Astrocyte (in vitro differentiated cells and primary cell): ENCODE measurements at regions not wholly inside any gene's neighbourhood (a gene's known extent, or its start where the extent isn't known, plus 50 kb on each side); places are given as distances from the start of the nearest gene placed in this dataset.

Source experiments
- DNase-seq: peaks from one replicate; pipeline ENCODE4 v3.0.0-alpha.2; 2010; ENCODE audit warnings: low read depth
- FAIRE-seq: peaks from 2 replicates; lab custom pipeline; 2011; peaks lifted over from hg19 to GRCh38; lab: Jason Lieb, UNC
- H2AFZ ChIP-seq: 2 replicates; pipeline ENCODE4 v1.6.0; 2012; ENCODE audit warnings: low read depth, low read length, inconsistent platforms
- H3K27ac ChIP-seq: 2 replicates; pipeline ENCODE4 v1.5.1; 2011; ENCODE audit warnings: low read depth, low read length, inconsistent platforms
- H3K27me3 ChIP-seq: 2 replicates; pipeline ENCODE4 v1.6.0; 2011; ENCODE audit warnings: low read length, inconsistent platforms; ENCODE audit not compliant: insufficient read depth
- H3K36me3 ChIP-seq: 2 replicates; pipeline ENCODE4 v1.5.1; 2011; ENCODE audit warnings: low read length, inconsistent platforms; ENCODE audit not compliant: insufficient read depth
- H3K4me1 ChIP-seq: 2 replicates; pipeline ENCODE4 v1.5.1; 2011; ENCODE audit warnings: low read length, inconsistent platforms; ENCODE audit not compliant: insufficient read depth
- H3K4me2 ChIP-seq: 2 replicates; pipeline ENCODE4 v1.6.0; 2012; ENCODE audit warnings: low read length, inconsistent platforms
- H3K4me3 ChIP-seq: 2 replicates; pipeline ENCODE4 v1.5.1; 2011; ENCODE audit warnings: low read depth, mild to moderate bottlenecking, low read length, inconsistent platforms; ENCODE audit not compliant: insufficient read depth
- H3K79me2 ChIP-seq: 2 replicates; pipeline ENCODE4 v1.6.0; 2012; ENCODE audit warnings: mild to moderate bottlenecking, low read length, inconsistent platforms; ENCODE audit not compliant: insufficient read depth
- H3K9ac ChIP-seq: 2 replicates; pipeline ENCODE4 v1.6.0; 2012; ENCODE audit warnings: mild to moderate bottlenecking, low read length, inconsistent platforms
- H3K9me3 ChIP-seq: 2 replicates; pipeline ENCODE4 v1.5.1; 2012; ENCODE audit warnings: low read depth, mild to moderate bottlenecking, low read length, inconsistent platforms; ENCODE audit not compliant: insufficient read depth
- H4K20me1 ChIP-seq: 2 replicates; pipeline ENCODE4 v1.6.0; 2012; ENCODE audit warnings: low read length, inconsistent platforms; ENCODE audit not compliant: insufficient read depth
- H3K27ac Mint-ChIP-seq: one replicate; pipeline ENCODE4 v1.8.0; 2021; ENCODE audit warnings: mild to moderate bottlenecking, mixed read lengths; ENCODE audit not compliant: unreplicated experiment
- H3K27me3 Mint-ChIP-seq: one replicate; pipeline ENCODE4 v1.8.0; 2021; ENCODE audit warnings: low read depth, mixed read lengths; ENCODE audit not compliant: unreplicated experiment
- H3K36me3 Mint-ChIP-seq: one replicate; pipeline ENCODE4 v1.8.0; 2021; ENCODE audit warnings: low read depth, mixed read lengths; ENCODE audit not compliant: unreplicated experiment
- H3K4me1 Mint-ChIP-seq: one replicate; pipeline ENCODE4 v1.8.0; 2021; ENCODE audit warnings: low read depth, mixed read lengths; ENCODE audit not compliant: unreplicated experiment
- H3K4me3 Mint-ChIP-seq: one replicate; pipeline ENCODE4 v1.8.0; 2021; ENCODE audit warnings: mild to moderate bottlenecking, moderate library complexity, mixed read lengths; ENCODE audit not compliant: unreplicated experiment
- H3K9me3 Mint-ChIP-seq: one replicate; pipeline ENCODE4 v1.8.0; 2021; ENCODE audit warnings: mild to moderate bottlenecking, mixed read lengths; ENCODE audit not compliant: unreplicated experiment
- EZH2 ChIP-seq: IDR thresholded peaks from 2 replicates; pipeline ENCODE4 v1.6.1; 2012; ENCODE audit warnings: mild to moderate bottlenecking, low read length, inconsistent platforms; ENCODE audit not compliant: insufficient read depth
- TF ChIP-seq, protein P1 (sequence below): IDR thresholded peaks from 2 replicates; pipeline ENCODE4 v1.5.1; 2011; ENCODE audit warnings: low read depth, mild to moderate bottlenecking, inconsistent platforms, low read length, moderate library complexity; ENCODE audit not compliant: insufficient read depth

DNA sequence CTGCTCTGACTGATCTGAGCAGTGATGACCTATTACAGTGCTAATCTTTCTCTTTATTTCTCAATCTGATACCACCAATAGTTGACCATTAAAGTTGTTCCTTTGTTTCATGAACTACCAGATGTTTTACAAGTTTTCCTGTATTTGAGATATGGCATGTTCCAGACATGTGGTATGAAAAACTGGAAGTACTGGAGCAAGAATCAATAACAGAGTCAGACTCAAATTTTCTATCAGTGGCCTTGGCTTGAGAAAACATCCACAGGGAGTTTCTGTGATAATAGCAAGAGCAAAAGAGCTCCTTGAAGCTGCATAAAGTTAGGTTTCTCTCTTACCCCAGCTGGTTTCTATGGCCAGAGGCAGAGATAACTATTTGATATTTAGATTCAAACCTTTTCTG lies 469.0 kb upstream of the STEAP1 start:
- Histone ChIP-seq H3K9me3 (no peaks in the 10 kb centered on the region), H3K4me2 (no peak overlapping the region), H3K27me3 (no peaks in the 10 kb centered on the region), H3K79me2 (no peaks in the 10 kb centered on the region), H3K9ac (no peak overlapping the region), H3K4me3 (no peak overlapping the region), H2AFZ (no peak overlapping the region), H3K4me1 (no peaks in the 10 kb centered on the region), H3K36me3 (no peaks in the 10 kb centered on the region), H4K20me1 (no peaks in the 10 kb centered on the region), H3K27ac (no peak overlapping the region)
- DNase-seq (no peak), FAIRE-seq (no peak)
- TF ChIP-seq EZH2, result no peak
- TF ChIP-seq, protein P1, sequence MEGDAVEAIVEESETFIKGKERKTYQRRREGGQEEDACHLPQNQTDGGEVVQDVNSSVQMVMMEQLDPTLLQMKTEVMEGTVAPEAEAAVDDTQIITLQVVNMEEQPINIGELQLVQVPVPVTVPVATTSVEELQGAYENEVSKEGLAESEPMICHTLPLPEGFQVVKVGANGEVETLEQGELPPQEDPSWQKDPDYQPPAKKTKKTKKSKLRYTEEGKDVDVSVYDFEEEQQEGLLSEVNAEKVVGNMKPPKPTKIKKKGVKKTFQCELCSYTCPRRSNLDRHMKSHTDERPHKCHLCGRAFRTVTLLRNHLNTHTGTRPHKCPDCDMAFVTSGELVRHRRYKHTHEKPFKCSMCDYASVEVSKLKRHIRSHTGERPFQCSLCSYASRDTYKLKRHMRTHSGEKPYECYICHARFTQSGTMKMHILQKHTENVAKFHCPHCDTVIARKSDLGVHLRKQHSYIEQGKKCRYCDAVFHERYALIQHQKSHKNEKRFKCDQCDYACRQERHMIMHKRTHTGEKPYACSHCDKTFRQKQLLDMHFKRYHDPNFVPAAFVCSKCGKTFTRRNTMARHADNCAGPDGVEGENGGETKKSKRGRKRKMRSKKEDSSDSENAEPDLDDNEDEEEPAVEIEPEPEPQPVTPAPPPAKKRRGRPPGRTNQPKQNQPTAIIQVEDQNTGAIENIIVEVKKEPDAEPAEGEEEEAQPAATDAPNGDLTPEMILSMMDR, result no peak
- H3K27me3 Mint-ChIP-seq, result no peaks in the 10 kb centered on the region
- no peaks in the 10 kb centered on the region for H3K36me3 Mint-ChIP-seq
- H3K4me3 Mint-ChIP-seq, result no peak overlapping the region
- peaks cover 2% of the 10 kb centered on the region for H3K4me1 Mint-ChIP-seq
- no peaks in the 10 kb centered on the region for H3K9me3 Mint-ChIP-seq
- no peak overlapping the region for H3K27ac Mint-ChIP-seq

DNA sequence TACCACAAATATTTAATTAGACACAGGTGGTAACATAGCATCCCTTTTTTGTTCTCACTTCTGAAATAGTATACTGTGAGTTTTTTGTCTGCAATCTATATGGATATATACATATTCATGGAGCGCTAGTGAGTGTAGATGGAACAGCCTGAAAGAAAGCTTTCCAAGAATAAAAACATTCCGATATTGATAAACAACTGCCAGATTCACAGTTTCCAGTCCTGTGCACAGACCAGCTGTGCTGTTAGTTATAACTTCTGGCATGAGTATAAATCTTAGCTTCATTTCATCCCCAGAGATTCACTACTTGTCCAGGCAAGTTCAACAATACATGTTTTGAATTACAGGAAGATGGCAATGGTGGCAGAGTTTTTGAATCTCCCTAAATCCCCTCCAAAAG lies 467.1 kb upstream of the STEAP1 start:
- FAIRE-seq (no peak), DNase-seq (no peak)
- Mint-ChIP-seq H3K9me3 (no peaks in the 10 kb centered on the region), H3K36me3 (no peaks in the 10 kb centered on the region), H3K4me1 (no peaks in the 10 kb centered on the region), H3K4me3 (no peak overlapping the region), H3K27ac (no peak overlapping the region), H3K27me3 (no peaks in the 10 kb centered on the region)
- Histone ChIP-seq H2AFZ (no peak overlapping the region), H4K20me1 (no peaks in the 10 kb centered on the region), H3K9me3 (no peaks in the 10 kb centered on the region), H3K79me2 (no peaks in the 10 kb centered on the region), H3K27ac (no peak overlapping the region), H3K27me3 (no peaks in the 10 kb centered on the region), H3K4me3 (no peak overlapping the region), H3K4me1 (no peaks in the 10 kb centered on the region), H3K9ac (no peak overlapping the region), H3K4me2 (no peak overlapping the region), H3K36me3 (no peaks in the 10 kb centered on the region)
- TF ChIP-seq, protein P1, result no peak
- no peak for TF ChIP-seq EZH2

DNA sequence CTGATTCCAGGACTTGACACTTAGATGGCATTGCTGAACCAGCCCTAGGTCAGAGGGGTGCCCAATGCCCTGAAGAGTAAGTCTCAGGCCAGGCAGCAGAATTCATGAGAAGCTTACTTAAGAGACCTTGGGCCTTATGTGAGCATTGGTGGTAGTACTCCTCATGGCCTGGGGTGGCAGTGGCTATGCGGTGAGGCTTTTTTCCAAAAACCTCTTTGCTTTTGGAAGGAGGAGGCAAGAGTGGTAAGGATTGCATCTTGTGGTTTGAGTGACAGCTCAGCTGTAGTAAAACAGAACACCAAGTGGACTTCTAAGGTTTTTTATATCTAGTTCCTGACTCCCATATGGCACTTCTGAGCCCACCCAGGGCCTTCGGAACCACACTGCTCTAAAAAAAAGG lies 459.0 kb upstream of the STEAP1 start:
- Mint-ChIP-seq H3K27me3 (no peaks in the 10 kb centered on the region), H3K4me3 (no peak overlapping the region), H3K36me3 (no peaks in the 10 kb centered on the region), H3K4me1 (no peaks in the 10 kb centered on the region), H3K27ac (no peak overlapping the region), H3K9me3 (peaks cover 13% of the 10 kb centered on the region)
- Histone ChIP-seq H2AFZ (no peak overlapping the region), H3K27ac (no peak overlapping the region), H3K9ac (no peak overlapping the region), H3K79me2 (no peaks in the 10 kb centered on the region), H3K4me1 (no peaks in the 10 kb centered on the region), H3K9me3 (peaks cover 4% of the 10 kb centered on the region), H3K36me3 (no peaks in the 10 kb centered on the region), H3K27me3 (no peaks in the 10 kb centered on the region), H4K20me1 (no peaks in the 10 kb centered on the region), H3K4me3 (no peak overlapping the region), H3K4me2 (no peak overlapping the region)
- DNase-seq, result no peak
- no peak for FAIRE-seq
- TF ChIP-seq, protein P1, result no peak
- TF ChIP-seq EZH2, result no peak
